Smooth muscle cell (in vitro differentiated cells): ENCODE measurements at regions not wholly inside any gene's neighbourhood (a gene's known extent, or its start where the extent isn't known, plus 50 kb on each side); places are given as distances from the start of the nearest gene placed in this dataset.

Experiments used
- DNase-seq: peaks from one replicate; lab custom pipeline; 2025; ENCODE audit not compliant: unreplicated experiment; lab: John Stamatoyannopoulos, UW
- H2AFZ ChIP-seq: fragments of 200-600 bp; sonication (generic); 2 replicates; pipeline ENCODE4 v1.6.0; 2016; ENCODE audit warnings: antibody characterized with exemption, low read depth, mild to moderate bottlenecking
- H3F3A ChIP-seq: fragments of 200-600 bp; sonication (generic); 2 replicates; pipeline ENCODE4 v1.6.0; 2017; ENCODE audit warnings: antibody characterized with exemption, low read depth
- H3K27ac ChIP-seq: fragments of 200-600 bp; sonication (generic); 2 replicates; pipeline ENCODE4 v1.5.1; 2016; ENCODE audit warnings: low read depth, mild to moderate bottlenecking
- H3K27me3 ChIP-seq: fragments of 200-600 bp; sonication (generic); 2 replicates; pipeline ENCODE4 v1.6.1; 2016; ENCODE audit warnings: low read depth, mild to moderate bottlenecking
- H3K36me3 ChIP-seq: fragments of 200-600 bp; sonication (generic); 2 replicates; pipeline ENCODE4 v1.5.1; 2016; ENCODE audit warnings: low read depth
- H3K4me1 ChIP-seq: fragments of 200-600 bp; sonication (generic); 2 replicates; pipeline ENCODE4 v1.5.1; 2016; ENCODE audit warnings: low read depth
- H3K4me2 ChIP-seq: fragments of 200-600 bp; sonication (generic); 2 replicates; pipeline ENCODE4 v1.6.0; 2016; ENCODE audit warnings: mild to moderate bottlenecking
- H3K4me3 ChIP-seq: fragments of 200-600 bp; sonication (generic); 2 replicates; pipeline ENCODE4 v1.5.1; 2016; ENCODE audit warnings: mild to moderate bottlenecking
- H3K79me2 ChIP-seq: fragments of 200-600 bp; sonication (generic); 2 replicates; pipeline ENCODE4 v1.6.0; 2016; ENCODE audit warnings: low read depth, mild to moderate bottlenecking
- H3K9ac ChIP-seq: fragments of 200-600 bp; sonication (generic); 2 replicates; pipeline ENCODE4 v1.6.0; 2016; ENCODE audit warnings: low read depth
- H3K9me3 ChIP-seq: fragments of 200-600 bp; sonication (generic); replicated peaks from 2 replicates; pipeline ENCODE4 v1.5.1; 2016; ENCODE audit warnings: low read depth
- H4K20me1 ChIP-seq: fragments of 200-600 bp; sonication (generic); 2 replicates; pipeline ENCODE4 v1.6.0; 2016; ENCODE audit warnings: low read depth
- WGBS: methylation state at CpG from one replicate; pipeline ENCODE4 v1.1.7; 2016; ENCODE audit warnings: low lambda C conversion rate; 5-methylcytosine and 5-hydroxymethylcytosine counted together
- TF ChIP-seq, protein P1 (sequence below): fragments of 200-600 bp; sonication (generic); IDR thresholded peaks from 2 replicates; pipeline ENCODE4 v1.5.1; 2017; ENCODE audit warnings: borderline replicate concordance, mild to moderate bottlenecking, antibody characterized with exemption; ENCODE audit not compliant: insufficient read depth, poor library complexity, severe bottlenecking

DNA sequence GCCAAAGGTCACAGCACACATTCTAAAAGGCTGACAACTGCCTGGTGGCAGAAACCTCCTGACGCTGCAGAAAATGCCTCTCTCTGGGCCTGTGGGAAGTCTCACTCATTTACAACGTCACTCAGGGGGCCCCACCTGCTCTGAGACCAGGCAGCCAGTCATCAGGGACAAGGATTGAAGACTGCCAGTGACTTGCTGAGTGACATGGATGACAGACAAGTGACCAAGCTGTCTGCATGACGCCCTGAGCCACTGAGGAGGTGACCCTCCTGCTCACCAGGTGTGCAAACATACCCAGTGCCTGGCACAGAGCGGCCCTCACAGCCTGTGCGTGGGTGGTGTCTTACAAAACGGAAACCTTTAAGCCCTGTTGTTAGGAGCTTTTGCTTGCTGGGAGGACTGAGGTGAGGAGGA is 392.4 kb downstream of the TNS1 start:
- Histone ChIP-seq H2AFZ (no peak overlapping the region), H3K79me2 (no peaks in the 10 kb centered on the region), H3K27me3 (no peaks in the 10 kb centered on the region), H3F3A (no peaks in the 10 kb centered on the region), H3K4me1 (no peaks in the 10 kb centered on the region), H3K4me2 (no peak overlapping the region), H3K27ac (no peak overlapping the region), H3K9ac (no peak overlapping the region), H3K9me3 (no peaks in the 10 kb centered on the region), H3K4me3 (no peak overlapping the region), H4K20me1 (no peaks in the 10 kb centered on the region), H3K36me3 (no peaks in the 10 kb centered on the region)
- 73% methylated on average over 6 of the region's 6 CpGs for WGBS
- TF ChIP-seq, protein P1, sequence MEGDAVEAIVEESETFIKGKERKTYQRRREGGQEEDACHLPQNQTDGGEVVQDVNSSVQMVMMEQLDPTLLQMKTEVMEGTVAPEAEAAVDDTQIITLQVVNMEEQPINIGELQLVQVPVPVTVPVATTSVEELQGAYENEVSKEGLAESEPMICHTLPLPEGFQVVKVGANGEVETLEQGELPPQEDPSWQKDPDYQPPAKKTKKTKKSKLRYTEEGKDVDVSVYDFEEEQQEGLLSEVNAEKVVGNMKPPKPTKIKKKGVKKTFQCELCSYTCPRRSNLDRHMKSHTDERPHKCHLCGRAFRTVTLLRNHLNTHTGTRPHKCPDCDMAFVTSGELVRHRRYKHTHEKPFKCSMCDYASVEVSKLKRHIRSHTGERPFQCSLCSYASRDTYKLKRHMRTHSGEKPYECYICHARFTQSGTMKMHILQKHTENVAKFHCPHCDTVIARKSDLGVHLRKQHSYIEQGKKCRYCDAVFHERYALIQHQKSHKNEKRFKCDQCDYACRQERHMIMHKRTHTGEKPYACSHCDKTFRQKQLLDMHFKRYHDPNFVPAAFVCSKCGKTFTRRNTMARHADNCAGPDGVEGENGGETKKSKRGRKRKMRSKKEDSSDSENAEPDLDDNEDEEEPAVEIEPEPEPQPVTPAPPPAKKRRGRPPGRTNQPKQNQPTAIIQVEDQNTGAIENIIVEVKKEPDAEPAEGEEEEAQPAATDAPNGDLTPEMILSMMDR: no peak
- no peak for DNase-seq

DNA sequence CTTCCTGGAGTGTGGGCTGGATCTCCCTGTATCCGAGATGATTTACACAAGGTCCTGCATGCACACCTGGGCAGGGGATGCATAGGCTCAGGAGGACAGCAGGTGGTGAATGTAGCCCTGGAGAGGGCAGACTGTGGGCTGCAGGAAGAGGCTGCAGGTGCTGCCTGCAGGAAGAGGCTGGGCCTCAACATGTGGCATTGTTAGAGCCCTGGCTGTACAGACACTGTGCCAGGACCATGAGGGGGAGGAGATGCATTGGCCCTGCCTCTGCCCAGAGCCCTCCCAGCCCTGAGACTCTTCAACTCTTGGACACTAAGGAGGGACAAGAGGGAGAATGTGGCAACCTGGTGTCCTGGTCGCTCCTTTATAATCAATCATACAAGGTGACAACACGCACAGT is 392.8 kb downstream of the TNS1 start:
- no peak overlapping the region for H3K4me3 ChIP-seq
- TF ChIP-seq, protein P1: no peak
- no peak overlapping the region for H3K9ac ChIP-seq
- H3K27ac ChIP-seq: no peak overlapping the region
- no peaks in the 10 kb centered on the region for H3K79me2 ChIP-seq
- H3K4me2 ChIP-seq: no peak overlapping the region
- WGBS: 83% methylated on average over 3 of the region's 3 CpGs
- H3K9me3 ChIP-seq: no peaks in the 10 kb centered on the region
- H3K27me3 ChIP-seq: no peaks in the 10 kb centered on the region
- H4K20me1 ChIP-seq: no peaks in the 10 kb centered on the region
- H2AFZ ChIP-seq: no peak overlapping the region
- H3K36me3 ChIP-seq: no peaks in the 10 kb centered on the region
- no peaks in the 10 kb centered on the region for H3F3A ChIP-seq
- DNase-seq: no peak
- no peaks in the 10 kb centered on the region for H3K4me1 ChIP-seq

DNA sequence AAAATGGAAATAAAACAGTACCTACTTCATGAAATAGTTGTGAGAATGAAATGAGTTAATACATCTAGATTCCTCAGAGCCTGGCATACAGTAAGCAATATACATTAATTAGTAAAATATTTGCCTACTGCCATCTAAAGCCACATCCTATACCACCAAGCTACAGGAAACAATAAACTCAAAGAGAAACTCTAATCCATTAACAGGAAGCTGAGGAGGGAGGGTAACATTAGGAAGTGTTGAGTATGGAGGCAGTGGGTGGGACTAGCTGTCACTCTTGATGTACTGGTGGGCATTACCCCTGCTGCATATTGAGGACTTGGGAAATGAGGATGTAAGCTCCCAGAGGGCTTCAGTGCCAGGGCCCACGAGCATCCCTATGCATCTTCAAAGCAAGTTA is 396.5 kb downstream of the TNS1 start:
- Histone ChIP-seq H3F3A (no peaks in the 10 kb centered on the region), H2AFZ (no peak overlapping the region), H3K9ac (no peak overlapping the region), H3K27ac (no peak overlapping the region), H3K36me3 (no peaks in the 10 kb centered on the region), H4K20me1 (no peaks in the 10 kb centered on the region), H3K4me2 (no peak overlapping the region), H3K4me1 (no peaks in the 10 kb centered on the region), H3K27me3 (no peaks in the 10 kb centered on the region), H3K79me2 (no peaks in the 10 kb centered on the region), H3K4me3 (no peak overlapping the region), H3K9me3 (no peaks in the 10 kb centered on the region)
- TF ChIP-seq, protein P1: no peak
- DNase-seq: no peak
- 95% methylated on average over 1 of the region's 1 CpG for WGBS

DNA sequence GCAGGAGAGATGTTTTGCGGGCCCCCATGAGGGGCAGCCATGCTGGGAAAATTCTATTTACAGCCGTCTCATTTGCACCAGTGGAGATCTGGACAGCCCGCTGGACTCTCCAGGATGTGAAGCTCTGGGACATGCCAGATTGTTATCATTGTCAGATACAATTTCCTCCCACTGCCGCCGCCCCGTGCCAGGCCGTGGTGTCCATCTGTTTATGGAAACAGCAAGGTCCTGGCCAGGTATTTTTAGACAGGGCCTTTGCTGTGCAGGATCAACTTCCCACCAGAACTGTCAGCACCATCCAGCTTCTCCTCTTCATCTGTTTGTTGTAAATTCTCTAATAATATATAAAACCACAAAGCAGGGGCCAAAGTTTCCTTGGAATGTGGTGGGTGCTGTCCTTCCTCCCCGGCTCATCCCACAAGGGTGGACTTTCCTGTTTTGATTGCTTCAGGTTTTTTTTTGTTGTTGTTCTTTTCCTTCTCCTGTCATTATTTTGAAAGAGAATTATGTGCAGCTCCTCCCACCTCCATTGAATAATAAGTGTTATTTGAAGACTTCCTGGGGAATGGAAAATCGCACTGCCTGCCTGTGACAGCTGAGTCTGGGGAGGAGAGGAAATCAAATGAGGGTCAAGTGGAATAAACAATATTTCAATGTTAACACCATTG is 398.1 kb downstream of the TNS1 start:
- H2AFZ ChIP-seq: no peak overlapping the region
- TF ChIP-seq, protein P1: no peak
- no peaks in the 10 kb centered on the region for H3K27me3 ChIP-seq
- H3K4me3 ChIP-seq: no peak overlapping the region
- no peaks in the 10 kb centered on the region for H3F3A ChIP-seq
- H3K36me3 ChIP-seq: no peaks in the 10 kb centered on the region
- no peak for DNase-seq
- peak overlapping the region; percentile 40 for H3K4me2 ChIP-seq
- WGBS: 22% methylated on average over 9 of the region's 9 CpGs
- H4K20me1 ChIP-seq: no peaks in the 10 kb centered on the region
- no peaks in the 10 kb centered on the region for H3K4me1 ChIP-seq
- H3K27ac ChIP-seq: no peak overlapping the region
- no peak overlapping the region for H3K9ac ChIP-seq
- no peaks in the 10 kb centered on the region for H3K9me3 ChIP-seq
- H3K79me2 ChIP-seq: no peaks in the 10 kb centered on the region
